ENCODE measurements at regions not wholly inside any gene's neighbourhood (a gene's known extent, or its start where the extent isn't known, plus 50 kb on each side); places are given as distances from the start of the nearest gene placed in this dataset.
"Not testable (repeated sequence)": the region's sequence is repeated elsewhere in the genome, so short reads cannot be mapped to it uniquely, and the experiment has no call there.

DNA sequence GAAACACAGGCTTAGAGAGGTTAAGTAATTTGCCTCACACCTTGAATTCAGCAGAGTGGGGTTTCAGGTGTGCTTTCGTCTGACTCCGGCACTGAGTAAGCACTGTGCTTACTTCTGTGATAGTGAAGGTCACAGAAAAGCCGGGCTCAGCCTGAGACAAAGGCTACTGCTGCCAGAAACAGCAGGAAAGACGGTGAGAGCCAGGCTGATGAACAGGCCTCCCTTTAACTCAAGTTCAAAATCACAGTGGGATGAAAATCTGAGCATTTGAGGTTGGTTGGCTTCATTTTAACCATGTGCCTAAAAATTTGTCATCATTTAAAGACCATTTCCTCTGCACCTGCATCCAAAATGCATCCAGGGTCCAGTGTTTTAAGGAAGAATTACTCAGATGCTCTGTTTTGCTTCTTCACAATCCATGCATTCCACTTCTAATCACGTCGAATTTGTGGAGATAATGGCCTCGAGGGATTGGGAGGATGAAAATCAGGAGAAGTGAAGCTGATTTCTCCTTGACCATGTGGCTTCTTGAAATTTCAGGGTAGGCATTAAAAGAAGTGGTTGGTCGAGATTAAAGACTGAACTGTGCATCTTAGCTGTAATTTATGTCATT is 121.2 kb upstream of the LNX1 start:
- DNase-seq = no peak

DNA sequence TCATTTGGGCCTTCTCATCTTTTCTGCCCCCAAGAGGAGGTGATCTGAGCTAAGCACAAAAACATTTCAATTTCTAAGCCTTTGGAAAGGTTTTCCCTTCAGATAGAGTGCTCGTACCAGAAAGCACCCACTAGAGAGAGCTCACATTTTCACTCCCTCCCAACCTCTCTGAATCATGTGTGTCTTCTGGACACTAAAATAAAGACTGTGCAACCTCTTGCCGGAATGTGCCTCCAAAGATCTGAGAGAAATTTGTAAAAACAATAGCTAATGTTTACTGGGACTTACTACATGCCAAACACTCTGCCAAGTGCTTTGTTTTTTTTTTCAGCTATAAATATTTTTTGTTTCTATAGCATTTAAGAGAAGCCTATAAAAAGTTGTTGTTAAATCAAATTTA is 120.6 kb upstream of the LNX1 start:
- no peak for DNase-seq

DNA sequence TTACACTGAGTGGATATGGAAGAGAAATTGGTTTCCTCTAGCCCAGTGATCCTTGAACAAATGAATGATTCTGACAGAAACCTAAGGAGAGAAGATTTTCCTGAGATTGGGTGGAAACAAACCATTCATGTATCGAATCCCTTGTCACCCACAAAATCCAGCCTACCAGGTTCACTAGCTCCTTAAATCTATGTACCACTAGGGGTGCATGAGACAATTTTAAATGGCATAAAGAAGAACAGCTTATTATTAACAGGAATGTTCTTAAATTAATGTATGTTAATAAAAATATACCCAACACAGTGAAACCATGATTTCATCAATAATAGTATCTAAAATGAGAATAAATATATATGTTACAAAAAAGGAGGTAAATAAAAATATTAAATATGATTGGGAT is 118.4 kb upstream of the LNX1 start:
- DNase-seq = no peak

DNA sequence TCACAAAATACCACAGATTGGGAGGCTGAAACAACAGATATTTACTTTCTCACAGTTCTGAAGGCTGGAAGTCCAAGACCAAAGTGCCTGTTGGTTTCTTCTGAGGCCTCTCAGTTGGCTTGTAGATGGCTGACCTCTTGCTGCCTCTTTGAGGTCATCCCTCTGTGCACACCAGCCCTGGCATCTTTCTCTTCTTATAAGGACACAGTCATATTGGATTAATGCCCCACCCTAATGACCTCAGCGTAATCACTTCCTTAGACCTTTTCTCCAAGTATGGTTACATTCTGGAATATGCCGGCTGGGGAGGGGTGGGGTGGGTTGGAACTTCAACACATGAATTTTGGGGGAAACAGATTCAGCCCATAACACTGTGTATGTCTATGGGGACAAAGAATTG is 116.2 kb upstream of the LNX1 start:
- DNase-seq = no peak

DNA sequence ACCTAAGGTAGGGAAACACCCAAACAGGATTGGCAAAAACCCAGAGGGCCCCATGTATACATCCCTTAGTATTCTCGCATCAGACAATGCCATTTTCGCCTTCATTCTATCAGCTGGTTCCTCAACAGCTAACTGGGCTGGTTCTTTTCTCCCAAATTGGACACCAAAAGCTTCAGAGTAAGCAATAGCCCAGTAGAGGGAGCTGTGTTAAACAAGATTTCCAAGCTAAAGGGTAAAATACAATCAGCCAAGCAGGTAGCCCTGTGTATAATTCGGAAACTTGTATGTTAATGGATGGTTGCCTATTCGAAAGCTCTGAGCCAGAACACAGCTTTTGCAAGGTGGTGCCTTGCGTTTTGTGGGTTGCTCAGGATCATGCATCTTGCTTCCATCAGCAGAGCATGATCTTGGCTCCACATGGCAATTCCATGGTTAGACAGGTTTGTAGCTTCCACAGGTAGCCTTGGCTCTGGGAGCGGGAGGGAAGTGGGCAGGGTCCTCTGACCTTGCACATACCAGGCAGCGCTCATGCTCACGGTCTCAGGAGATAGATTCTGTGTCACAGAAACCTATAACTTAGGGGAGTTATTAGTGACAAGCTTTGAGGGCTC is 115.2 kb upstream of the LNX1 start:
- DNase-seq = no peak

DNA sequence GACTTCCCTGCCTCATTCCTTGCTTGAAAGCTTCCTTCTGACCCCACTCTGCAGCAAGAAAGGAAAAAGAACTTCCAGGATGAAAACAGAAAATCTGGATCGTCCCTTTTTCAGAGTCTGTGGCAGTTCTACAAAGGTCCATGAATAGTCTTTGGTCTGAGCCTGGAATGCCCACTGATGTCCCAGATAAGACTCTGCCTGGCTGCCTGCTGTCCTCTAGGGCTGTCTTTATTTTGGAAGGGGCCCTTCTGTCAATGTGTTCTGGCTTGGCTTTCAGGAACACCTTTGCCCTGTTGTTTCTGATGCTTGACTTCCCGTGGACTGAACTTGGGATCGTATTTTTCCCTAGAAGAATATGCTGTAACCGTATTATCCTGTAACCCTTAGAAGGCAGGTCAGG is 114.7 kb upstream of the LNX1 start:
- DNase-seq = no peak

DNA sequence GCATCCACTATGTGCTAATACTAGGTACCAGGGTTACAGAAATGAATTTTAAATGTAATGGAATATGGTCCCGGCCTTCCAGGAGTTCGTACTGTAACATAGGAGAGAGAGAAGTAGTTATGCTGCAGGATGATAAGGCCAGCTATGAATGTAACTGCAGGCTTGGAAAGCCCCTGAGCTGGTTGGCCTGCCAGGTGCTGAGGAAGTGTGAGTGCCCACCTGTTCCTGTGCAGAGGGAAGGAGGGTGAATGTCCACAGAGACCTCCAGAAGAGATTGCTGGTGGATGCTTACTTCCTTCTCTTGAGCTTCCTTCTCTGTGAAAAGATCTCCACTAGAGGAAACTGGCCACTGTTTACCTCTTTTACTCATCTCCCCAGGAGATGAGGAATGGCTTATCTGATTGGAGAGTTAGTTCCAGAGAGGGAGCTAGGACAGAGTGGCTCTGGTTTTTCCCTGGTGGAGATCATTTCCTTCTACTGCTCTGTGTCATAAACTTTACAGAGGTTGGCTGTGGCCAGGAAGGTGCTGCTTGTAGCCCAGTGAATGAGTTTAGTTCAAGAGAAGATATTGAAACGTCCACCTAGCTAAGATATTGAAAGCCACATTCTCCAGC is 114.0 kb upstream of the LNX1 start:
- DNase-seq = no peak

DNA sequence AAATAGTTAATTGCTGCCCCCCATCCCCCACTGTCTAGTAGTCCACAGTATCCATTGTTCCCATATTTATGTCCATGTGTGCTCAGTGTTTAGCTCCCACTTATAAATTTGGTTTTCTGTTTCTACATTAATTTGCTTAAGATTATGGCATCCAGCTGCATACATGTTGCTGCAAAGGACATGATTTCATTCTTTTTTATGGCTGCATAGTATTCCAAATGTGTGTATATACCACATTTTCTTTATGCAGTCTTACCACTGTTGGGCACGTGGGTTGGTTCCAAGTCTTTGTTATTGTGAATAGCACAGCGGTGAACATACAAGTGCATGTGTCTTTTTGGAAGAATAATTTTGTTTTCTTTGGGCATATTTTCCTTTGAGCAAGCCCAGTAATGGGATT is 113.0 kb upstream of the LNX1 start:
- DNase-seq = no peak

DNA sequence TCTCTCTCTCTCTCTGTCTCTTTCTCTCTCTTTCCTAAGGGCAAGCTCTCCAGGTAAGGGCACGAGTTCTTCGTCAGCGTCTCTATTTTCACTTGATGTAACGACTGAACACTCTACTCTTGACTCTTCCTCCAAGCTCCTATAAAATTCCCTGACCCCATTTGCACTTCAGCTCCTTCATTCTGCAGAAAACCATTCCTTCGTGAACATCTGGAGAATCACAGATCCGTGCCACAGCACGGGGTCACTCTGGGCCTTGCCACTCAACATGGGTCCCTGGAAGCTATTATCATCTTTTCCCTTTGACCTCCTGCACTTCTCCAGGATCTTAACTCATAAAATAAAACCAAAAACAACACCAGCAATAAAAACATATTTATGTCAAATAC is 112.0 kb upstream of the LNX1 start:
- DNase-seq = no peak

DNA sequence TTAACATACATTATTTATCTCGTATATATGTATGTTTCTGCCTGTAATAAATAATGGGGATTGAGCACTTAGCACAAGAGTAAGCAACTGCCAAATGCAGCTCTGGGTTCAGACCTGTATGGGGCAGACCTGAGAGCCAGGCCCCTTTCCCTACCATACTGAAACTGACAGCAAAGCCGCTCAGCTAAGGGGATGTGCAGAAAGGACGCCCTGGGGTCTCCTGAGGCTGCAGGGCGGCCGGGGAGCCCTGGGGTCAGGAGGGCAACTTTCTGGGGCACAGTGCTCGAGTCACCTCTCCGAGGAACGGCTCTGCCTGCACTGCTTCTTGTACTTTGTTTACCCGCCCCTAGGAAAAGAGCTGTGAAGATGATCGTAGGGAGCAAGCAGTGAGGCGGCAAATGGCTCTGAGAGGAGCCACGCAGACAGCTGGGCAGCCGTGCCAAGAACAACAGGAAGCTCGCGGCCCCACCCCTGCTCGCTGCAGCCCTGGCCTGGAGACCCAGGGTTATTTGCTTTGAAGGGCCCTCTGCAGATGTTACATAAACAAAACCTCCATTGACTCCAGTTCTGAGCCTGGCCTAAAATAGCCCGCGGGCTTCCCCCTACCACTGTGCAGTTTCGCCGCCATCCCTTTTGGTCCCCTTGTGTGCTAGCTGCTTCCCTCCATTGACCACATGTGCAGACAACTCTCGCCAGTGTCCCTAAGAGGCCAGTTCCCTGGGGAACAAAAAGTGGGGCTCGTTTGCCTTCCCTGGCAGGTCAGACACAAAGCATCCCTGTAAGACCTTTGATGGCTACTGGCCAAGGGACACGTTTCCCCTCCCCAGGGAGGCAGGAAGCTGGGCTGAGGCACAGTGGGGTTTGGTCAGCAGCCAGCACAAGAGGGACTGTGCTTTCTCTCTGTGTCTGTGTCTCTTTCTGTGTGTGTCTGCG is 111.3 kb upstream of the LNX1 start:
- DNase-seq = no peak

DNA sequence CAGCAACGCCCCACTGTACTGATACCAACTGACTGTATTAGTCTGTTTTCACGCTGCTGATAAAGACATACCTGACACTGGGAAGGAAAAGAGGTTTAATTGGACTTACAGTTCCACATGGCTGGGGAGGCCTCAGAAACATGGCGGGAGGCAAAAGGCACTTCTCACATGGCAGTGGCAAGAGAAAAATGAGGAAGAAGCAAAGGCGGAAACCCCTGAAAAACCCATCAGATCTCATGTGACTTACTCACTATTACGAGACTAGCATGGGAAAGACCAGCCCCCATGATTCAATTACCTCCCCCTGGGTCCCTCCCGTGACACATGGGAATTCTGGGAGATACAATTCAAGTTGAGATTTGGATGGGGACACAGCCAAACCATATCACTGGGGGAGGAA is 110.0 kb upstream of the LNX1 start:
- DNase-seq = not testable (repeated sequence)

DNA sequence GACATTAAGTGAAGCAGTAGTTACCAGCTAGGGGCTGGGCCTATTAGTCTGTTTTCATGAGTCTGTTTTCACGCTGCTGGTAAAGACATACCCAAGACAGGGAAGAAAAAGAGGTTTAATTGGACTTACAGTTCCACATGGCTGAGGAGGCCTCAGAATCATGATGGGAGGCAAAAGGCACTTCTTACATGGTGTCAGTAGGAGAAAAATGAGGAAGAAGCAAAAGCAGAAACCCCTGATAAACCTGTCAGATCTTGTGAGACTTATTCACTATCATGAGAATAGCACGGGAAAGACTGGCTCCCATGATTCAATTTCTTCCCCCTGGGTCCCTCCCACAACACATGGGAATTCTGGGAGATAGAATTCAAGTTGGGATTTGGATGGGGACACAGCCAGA is 108.0 kb upstream of the LNX1 start:
- DNase-seq = not testable (repeated sequence)

DNA sequence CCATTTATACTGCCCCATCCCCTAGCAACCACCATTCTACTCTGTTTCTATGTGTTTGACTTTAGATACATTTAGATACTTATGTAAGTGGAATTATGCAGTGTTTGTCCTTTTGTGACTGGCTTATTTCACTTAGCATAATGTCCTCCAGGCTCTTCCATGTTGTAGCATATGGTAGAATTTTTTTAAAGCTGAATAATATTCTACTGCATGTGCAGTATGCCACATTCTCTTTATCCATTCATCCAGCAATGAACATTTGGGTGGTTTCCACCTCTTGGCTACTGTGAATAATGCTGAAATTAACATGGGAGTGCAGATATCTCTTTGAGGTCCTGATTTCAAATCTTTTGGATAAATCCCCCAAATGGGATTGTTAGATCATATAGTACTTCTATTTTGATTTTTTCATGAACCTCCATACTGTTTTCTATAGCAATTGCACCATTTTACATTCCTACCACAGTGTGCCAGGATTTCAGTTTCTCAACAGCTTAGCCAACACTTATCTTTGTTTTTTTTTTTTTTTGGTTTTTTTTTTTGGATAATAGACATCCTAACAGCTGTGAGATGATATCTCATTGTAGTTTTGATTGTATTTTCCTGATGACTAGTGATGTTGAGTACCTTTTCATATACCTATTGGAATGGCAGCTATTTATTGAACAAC is 105.9 kb upstream of the LNX1 start:
- no peak for DNase-seq

DNA sequence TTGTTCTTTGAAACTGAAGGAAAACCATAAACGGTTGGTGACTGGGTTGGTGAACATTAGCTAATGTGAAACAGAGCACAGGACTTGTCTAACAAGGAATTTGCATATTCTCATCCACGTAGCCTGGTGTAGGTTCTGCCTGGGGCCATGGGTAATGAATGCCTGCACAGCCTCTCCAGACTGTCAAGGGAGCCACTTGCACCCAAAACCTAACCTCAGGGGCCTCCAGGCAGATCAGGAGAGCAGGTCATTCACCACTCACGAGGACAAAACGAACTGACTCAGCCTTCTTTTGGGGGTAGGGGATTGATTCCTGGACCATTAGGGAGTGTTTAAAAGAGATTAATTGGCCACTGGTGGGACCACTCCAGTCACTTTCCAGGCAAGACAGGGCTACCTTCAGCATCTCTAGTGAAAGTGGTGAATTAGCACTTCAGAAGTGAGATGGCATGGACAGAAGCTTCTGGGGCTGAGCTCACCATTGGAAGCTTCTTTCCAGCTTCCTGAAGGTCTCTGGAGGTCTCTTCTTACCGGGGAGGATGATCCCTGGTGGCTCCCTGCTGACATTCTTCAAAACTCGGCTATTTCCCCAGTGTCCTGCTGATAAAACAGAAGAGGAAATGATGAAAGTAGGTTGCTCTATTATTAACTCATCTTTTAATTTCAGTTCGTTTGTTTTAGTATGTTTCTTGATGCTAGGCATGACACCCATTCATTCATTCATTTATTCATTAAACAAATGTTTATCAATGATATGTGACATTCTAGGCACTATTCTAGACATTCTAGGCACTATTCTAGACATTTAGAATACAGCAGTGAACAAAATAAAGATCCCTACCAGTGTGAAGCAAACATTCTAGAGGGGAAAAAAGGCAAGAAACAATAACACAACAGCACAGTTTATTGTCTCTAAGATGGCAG is 104.5 kb upstream of the LNX1 start:
- DNase-seq = no peak

DNA sequence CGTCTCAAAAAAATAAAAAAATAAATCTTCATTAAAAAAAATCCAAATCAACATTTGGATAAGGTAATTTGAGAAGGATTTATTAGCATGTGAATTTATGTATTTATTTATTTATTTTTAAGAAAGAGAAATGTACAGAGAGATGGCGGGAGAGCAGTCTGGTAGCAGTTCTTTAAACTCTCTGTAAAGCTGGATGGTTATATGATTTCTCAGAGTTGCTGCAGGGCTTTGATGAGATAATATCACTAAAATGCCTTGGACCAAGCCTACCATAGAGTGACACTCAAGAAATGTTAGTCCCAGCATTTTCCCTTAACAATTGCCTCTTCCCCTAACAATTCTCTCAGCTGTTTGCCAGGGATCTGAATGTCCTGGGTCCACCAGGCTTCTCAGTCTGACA is 103.4 kb upstream of the LNX1 start:
- DNase-seq = no peak

DNA sequence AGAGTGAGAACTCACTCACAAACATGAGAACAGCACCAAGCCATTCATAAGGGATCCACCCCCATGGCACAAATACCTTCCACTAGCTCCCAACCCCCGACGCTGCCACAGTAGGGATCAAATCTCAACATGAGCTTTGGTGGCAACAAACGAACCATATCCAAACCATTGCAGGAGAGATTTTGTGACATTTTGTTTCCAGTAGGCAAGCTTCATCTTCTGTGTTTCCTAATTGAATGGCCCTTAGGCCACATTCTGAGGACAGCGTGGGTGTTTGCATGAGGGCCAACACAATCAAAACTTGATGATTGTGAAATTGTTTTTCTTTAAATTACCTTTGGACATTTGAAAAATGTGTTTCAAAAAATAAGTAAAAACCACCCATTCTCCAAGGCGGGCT is 102.6 kb upstream of the LNX1 start:
- no peak for DNase-seq

DNA sequence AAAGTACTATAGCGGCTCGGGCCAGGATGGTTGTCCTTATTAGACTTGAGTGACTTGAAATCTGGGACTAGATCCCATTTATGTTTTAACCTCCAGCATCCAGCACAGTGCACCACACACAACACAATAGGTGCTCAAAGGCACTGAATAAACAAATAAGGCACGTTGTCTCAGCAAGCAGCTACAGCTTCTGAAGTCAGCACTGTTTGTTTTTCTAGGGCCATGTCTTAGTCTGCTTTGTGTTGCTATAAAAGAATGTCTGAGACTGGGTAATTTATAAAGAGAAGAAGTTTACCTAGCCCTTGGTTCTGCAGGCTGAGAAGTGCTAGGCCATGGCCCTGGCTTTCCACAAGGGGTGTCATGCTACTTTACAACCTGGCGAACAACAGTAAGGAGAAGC is 102.1 kb upstream of the LNX1 start:
- no peak for DNase-seq

DNA sequence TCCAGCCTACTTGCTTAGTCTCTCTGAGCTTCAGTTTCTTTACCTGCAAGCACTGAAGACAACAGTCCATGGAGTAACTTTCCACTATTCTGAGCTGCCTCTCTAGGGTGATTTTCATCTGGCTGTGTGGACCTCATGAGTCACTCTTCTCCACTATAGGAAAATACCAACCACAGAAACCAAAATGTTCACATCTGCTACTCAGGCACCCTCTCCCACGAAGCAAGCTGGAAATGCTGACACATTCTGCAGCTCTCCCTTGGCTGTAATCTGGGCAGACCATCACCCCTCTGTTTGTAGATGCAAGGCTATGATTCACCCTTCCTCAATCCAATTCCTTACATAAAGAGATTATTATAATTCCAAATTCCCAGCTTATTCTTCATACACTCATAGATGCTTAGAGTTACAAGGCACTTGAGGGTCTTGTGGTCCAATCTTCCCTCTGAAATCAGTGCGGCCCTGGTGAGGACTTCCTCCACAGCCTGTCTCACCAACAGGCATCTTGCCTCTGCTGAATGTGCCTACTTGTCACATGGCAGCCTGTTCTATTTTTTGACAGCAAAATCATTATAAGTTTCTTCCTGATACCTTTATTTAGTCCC is 97.0 kb upstream of the LNX1 start:
- DNase-seq = no peak

DNA sequence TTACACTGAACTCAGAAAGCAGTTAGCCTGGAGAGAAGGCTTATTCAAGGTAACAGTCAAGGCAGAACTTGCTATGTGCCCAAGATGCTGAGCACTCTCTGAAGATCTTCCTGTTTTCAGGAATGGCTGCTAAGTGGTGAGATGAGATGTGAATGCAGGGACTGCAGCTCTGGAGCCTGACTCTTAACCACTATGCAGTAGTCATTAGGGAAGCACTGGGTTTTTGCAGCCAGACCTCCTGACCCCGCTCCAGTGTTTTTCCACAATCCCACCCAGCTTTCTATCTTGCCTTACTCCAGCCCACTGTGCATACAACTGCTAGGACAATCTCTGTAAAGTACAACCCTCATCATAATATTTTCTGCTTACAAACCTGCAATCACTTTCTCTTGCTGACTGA is 95.2 kb upstream of the LNX1 start:
- DNase-seq = no peak

DNA sequence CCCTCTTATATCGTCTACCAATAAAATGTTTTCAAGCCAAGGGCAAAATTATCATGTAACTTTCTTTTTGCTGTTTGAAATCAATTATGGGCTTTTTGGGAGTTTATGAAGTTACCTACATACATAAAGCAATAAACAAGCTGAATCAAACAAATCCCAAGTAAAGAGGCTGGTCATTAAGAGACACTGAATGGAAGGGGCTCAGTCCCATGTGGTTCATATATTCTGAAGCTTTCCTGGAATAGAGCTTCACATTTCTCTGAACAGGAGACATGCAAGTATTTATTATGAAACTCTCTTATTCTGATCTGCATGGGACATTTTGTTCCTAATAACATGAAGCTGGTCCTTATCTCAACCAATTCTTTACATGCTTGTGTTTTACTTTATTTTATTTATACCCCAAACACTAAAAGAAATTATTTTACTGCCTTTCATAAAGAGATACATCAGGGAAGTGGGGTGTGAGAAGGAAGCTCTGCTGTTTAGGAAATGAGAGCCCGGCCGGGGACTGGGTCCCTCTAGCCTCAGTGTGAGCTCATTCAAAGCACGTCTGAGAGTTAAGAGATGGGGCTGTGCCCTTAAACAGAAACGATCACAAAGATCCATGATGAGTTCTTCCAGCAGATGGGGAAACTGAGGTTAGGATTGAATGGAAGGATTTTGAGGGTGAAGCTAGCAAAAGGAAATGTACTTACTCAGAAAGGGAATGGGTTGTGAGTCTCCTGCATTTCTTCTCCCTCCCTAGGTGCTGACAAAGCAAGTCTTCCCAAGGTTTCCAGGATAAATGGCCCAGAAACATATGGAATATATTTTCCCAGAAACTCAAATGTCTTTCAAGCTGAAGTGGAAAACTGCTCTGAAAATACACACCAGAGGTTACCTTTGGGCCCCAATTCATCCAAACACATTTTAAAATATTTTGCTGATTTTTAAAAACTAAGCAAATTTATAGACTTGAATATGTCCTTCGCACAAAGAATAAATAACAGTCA is 93.1 kb upstream of the LNX1 start:
- DNase-seq = no peak
